ENCODE measurements at regions not wholly inside any gene's neighbourhood (a gene's known extent, or its start where the extent isn't known, plus 50 kb on each side); places are given as distances from the start of the nearest gene placed in this dataset.

- H3K27me3 ChIP-seq (replicated peaks) = no peaks in the 10 kb centered on the region
- no peak for DNase-seq
- no peak overlapping the region for H3K27ac ChIP-seq
- H3K4me3 ChIP-seq (ENCODE audit: low read depth, low read length) = no peak overlapping the region
- H3K36me3 ChIP-seq (replicated peaks) = no peaks in the 10 kb centered on the region
- TF ChIP-seq CTCF (IDR thresholded peaks at IDR 0.05; ENCODE audit: low read depth, low read length, missing control alignments) = no peak
- in situ Hi-C loops (cut with HindIII; ENCODE audit: low pct_ligation_motif_present, low sequenced_read_pairs) = no loop called here
Observed at GRCh38 chr1:73727036-73727435, 470.9 kb downstream of the LRRIQ3 start.

- Histone ChIP-seq H3K4me3 (ENCODE audit: low read depth, low read length) (no peak overlapping the region), H3K36me3 (replicated peaks) (no peaks in the 10 kb centered on the region), H3K27me3 (replicated peaks) (no peaks in the 10 kb centered on the region), H3K27ac (no peak overlapping the region)
- DNase-seq = no peak
- TF ChIP-seq CTCF (IDR thresholded peaks at IDR 0.05; ENCODE audit: low read depth, low read length, missing control alignments) = no peak
- in situ Hi-C loops (cut with HindIII; ENCODE audit: low pct_ligation_motif_present, low sequenced_read_pairs) = no loop called here
Observed at GRCh38 chr1:73722055-73722454, 475.9 kb downstream of the LRRIQ3 start.

GRCh38 chr1:73717976-73718375 is 480.0 kb downstream of the LRRIQ3 start:
- no peak for DNase-seq
- in situ Hi-C loops (cut with HindIII; ENCODE audit: low pct_ligation_motif_present, low sequenced_read_pairs) = no loop called here
- Histone ChIP-seq H3K36me3 (replicated peaks) (no peaks in the 10 kb centered on the region), H3K4me3 (ENCODE audit: low read depth, low read length) (no peak overlapping the region), H3K27me3 (replicated peaks) (no peaks in the 10 kb centered on the region), H3K27ac (no peak overlapping the region)
- TF ChIP-seq CTCF (IDR thresholded peaks at IDR 0.05; ENCODE audit: low read depth, low read length, missing control alignments) = no peak

- Histone ChIP-seq H3K4me3 (ENCODE audit: low read depth, low read length) (no peak overlapping the region), H3K36me3 (replicated peaks) (no peaks in the 10 kb centered on the region), H3K27me3 (replicated peaks) (no peaks in the 10 kb centered on the region), H3K27ac (no peak overlapping the region)
- no peak for DNase-seq
- in situ Hi-C loops (cut with HindIII; ENCODE audit: low pct_ligation_motif_present, low sequenced_read_pairs) = no loop called here
- TF ChIP-seq CTCF (IDR thresholded peaks at IDR 0.05; ENCODE audit: low read depth, low read length, missing control alignments) = no peak
Observed at GRCh38 chr1:73711089-73711488, 486.9 kb downstream of the LRRIQ3 start.

- Histone ChIP-seq H3K27ac (no peak overlapping the region), H3K27me3 (replicated peaks) (no peaks in the 10 kb centered on the region), H3K4me3 (ENCODE audit: low read depth, low read length) (no peak overlapping the region), H3K36me3 (replicated peaks) (no peaks in the 10 kb centered on the region)
- no peak for TF ChIP-seq CTCF (IDR thresholded peaks at IDR 0.05; ENCODE audit: low read depth, low read length, missing control alignments)
- in situ Hi-C loops (cut with HindIII; ENCODE audit: low pct_ligation_motif_present, low sequenced_read_pairs) = no loop called here
- no peak for DNase-seq
Observed at GRCh38 chr1:73701826-73702225, 496.1 kb downstream of the LRRIQ3 start.

GRCh38 chr1:73676186-73676585 is 521.8 kb downstream of the LRRIQ3 start:
- H3K27ac ChIP-seq = no peak overlapping the region
- no peaks in the 10 kb centered on the region for H3K36me3 ChIP-seq (replicated peaks)
- no peaks in the 10 kb centered on the region for H3K27me3 ChIP-seq (replicated peaks)
- in situ Hi-C loops (cut with HindIII; ENCODE audit: low pct_ligation_motif_present, low sequenced_read_pairs) = no loop called here
- TF ChIP-seq CTCF (IDR thresholded peaks at IDR 0.05; ENCODE audit: low read depth, low read length, missing control alignments) = no peak
- H3K4me3 ChIP-seq (ENCODE audit: low read depth, low read length) = no peak overlapping the region
- DNase-seq = no peak
